Fibroblast of lung (primary cell): ENCODE measurements at regions not wholly inside any gene's neighbourhood (a gene's known extent, or its start where the extent isn't known, plus 50 kb on each side); places are given as distances from the start of the nearest gene placed in this dataset.
"Not testable (repeated sequence)": the region's sequence is repeated elsewhere in the genome, so short reads cannot be mapped to it uniquely, and the experiment has no call there.

ENCODE experiments used
- DNase-seq, 2 donors: peaks; one replicate each; pipeline versions ENCODE4 v3.0.0 to v3.0.0-alpha.2; 2010; ENCODE audit warnings: low read depth in 2 of 2
- H2AFZ ChIP-seq: 2 replicates; pipeline ENCODE4 v1.5.1; 2012; ENCODE audit warnings: low read length, control low read depth, inconsistent platforms
- H3K27ac ChIP-seq: 2 replicates; pipeline ENCODE4 v1.5.1; 2011; ENCODE audit warnings: low read length, control low read depth; ENCODE audit not compliant: insufficient read depth
- H3K27me3 ChIP-seq: 2 replicates; pipeline ENCODE4 v1.5.1; 2011; ENCODE audit warnings: mild to moderate bottlenecking, low read length; ENCODE audit not compliant: control insufficient read depth, insufficient read depth
- H3K36me3 ChIP-seq: 2 replicates; pipeline ENCODE4 v1.5.1; 2011; ENCODE audit warnings: low read length; ENCODE audit not compliant: control insufficient read depth, insufficient read depth
- H3K4me1 ChIP-seq: 2 replicates; pipeline ENCODE4 v1.5.1; 2011; ENCODE audit warnings: low read length; ENCODE audit not compliant: control insufficient read depth, insufficient read depth; ENCODE audit errors: extremely low read depth
- H3K4me2 ChIP-seq: 2 replicates; pipeline ENCODE4 v1.5.1; 2011; ENCODE audit warnings: low read length, control low read depth; ENCODE audit not compliant: insufficient read depth; ENCODE audit errors: extremely low read depth
- H3K4me3 ChIP-seq, 4 experiments: fragments of 200-600 bp in 1 of 4; sonication (generic) in 1 of 4; replicated peaks in 1 of 4; 2 replicates each; pipeline ENCODE4 v1.5.1; 2011 to 2016; ENCODE audit warnings: low read length in 4 of 4, low read depth in 3 of 4, mild to moderate bottlenecking in 3 of 4, control low read depth in 2 of 4, inconsistent platforms in 1 of 4, mixed read lengths in 1 of 4; ENCODE audit not compliant: insufficient read depth in 1 of 4; ENCODE audit errors: control extremely low read depth in 1 of 4
- H3K79me2 ChIP-seq: 2 replicates; pipeline ENCODE4 v1.5.1; 2012; ENCODE audit warnings: mild to moderate bottlenecking, low read length, inconsistent platforms; ENCODE audit not compliant: control insufficient read depth, insufficient read depth
- H3K9ac ChIP-seq: 2 replicates; pipeline ENCODE4 v1.5.1; 2011; ENCODE audit warnings: mild to moderate bottlenecking, low read length, control low read depth; ENCODE audit not compliant: insufficient read depth
- H3K9me3 ChIP-seq: 2 replicates; pipeline ENCODE4 v1.5.1; 2012; ENCODE audit warnings: low read depth, low read length; ENCODE audit not compliant: control insufficient read depth, insufficient read depth
- H4K20me1 ChIP-seq: 2 replicates; pipeline ENCODE4 v1.5.1; 2011; ENCODE audit warnings: low read length; ENCODE audit not compliant: control insufficient read depth, insufficient read depth; ENCODE audit errors: extremely low read depth
- CTCF ChIP-seq, 2 donors: IDR thresholded peaks in 1 of 2; conservative IDR thresholded peaks in 1 of 2; 1 replicate in 1 of 2; 2 replicates in 1 of 2; pipeline ENCODE4 v1.5.1; 2011 to 2012; ENCODE audit warnings: low read length in 2 of 2, control low read depth in 1 of 2, inconsistent platforms in 1 of 2, low read depth in 1 of 2, mild to moderate bottlenecking in 1 of 2
- EZH2 ChIP-seq: IDR thresholded peaks from 2 replicates; pipeline ENCODE4 v1.5.1; 2012; ENCODE audit warnings: low read length, control low read depth, mild to moderate bottlenecking; ENCODE audit errors: missing control alignments

GRCh38 chr10:9342885-9343570 is 1288.5 kb downstream of the GATA3 start:
- H3K27me3 ChIP-seq, result no peaks in the 10 kb centered on the region
- H3K4me1 ChIP-seq, result no peaks in the 10 kb centered on the region
- no peak overlapping the region for H3K9ac ChIP-seq
- no peaks in the 10 kb centered on the region for H3K79me2 ChIP-seq
- no peaks in the 10 kb centered on the region for H3K36me3 ChIP-seq
- no peak for TF ChIP-seq EZH2
- peak; percentile 72 to 86 for TF ChIP-seq CTCF (conservative IDR thresholded peaks at IDR 0.05 in 1 of 2, IDR thresholded peaks at IDR 0.05 in 1 of 2; ENCODE audit: low read depth in 1 of 2, low read length in 2 of 2)
- H3K4me3 ChIP-seq, result no peak overlapping the region
- H3K9me3 ChIP-seq, result no peaks in the 10 kb centered on the region
- no peak overlapping the region for H3K4me2 ChIP-seq
- no peak overlapping the region for H3K27ac ChIP-seq
- H2AFZ ChIP-seq, result no peak overlapping the region
- DNase-seq, result peak; percentile 37 to 65
- no peaks in the 10 kb centered on the region for H4K20me1 ChIP-seq

- H3K27me3 ChIP-seq, H3K4me3 ChIP-seq, H3K9ac ChIP-seq, H3K27ac ChIP-seq, DNase-seq, H2AFZ ChIP-seq, H3K36me3 ChIP-seq, H3K9me3 ChIP-seq, H3K4me1 ChIP-seq, H4K20me1 ChIP-seq, H3K79me2 ChIP-seq, H3K4me2 ChIP-seq: not testable (repeated sequence)
These were observed 1293.4 kb downstream of the GATA3 start for GRCh38 chr10:9347933-9348332.

- Histone ChIP-seq H4K20me1 (no peaks in the 10 kb centered on the region), H3K4me1 (no peaks in the 10 kb centered on the region), H3K36me3 (no peaks in the 10 kb centered on the region), H3K4me3 (no peak overlapping the region), H3K9me3 (no peaks in the 10 kb centered on the region), H3K27me3 (no peaks in the 10 kb centered on the region), H2AFZ (no peak overlapping the region), H3K4me2 (no peak overlapping the region), H3K9ac (no peak overlapping the region), H3K79me2 (no peaks in the 10 kb centered on the region), H3K27ac (no peak overlapping the region)
- TF ChIP-seq CTCF (conservative IDR thresholded peaks at IDR 0.05 in 1 of 2, IDR thresholded peaks at IDR 0.05 in 1 of 2; ENCODE audit: low read depth in 1 of 2, low read length in 2 of 2) (no peak), EZH2 (no peak)
- DNase-seq, result peak in 1 of 2 donors; percentile 1
These were observed 1303.0 kb downstream of the GATA3 start for GRCh38 chr10:9357471-9357870.
